ENCODE measurements at regions not wholly inside any gene's neighbourhood (a gene's known extent, or its start where the extent isn't known, plus 50 kb on each side); places are given as distances from the start of the nearest gene placed in this dataset.

- Histone ChIP-seq H3K4me1 (ENCODE audit: control insufficient read depth in 2 of 2, insufficient read depth in 2 of 2, low read length in 2 of 2) (no peaks in the 10 kb centered on the region), H3K4me3 (ENCODE audit: low read length in 2 of 2) (no peak overlapping the region), H3K36me3 (ENCODE audit: control insufficient read depth in 2 of 2, insufficient read depth in 2 of 2, low read length in 1 of 2) (no peaks in the 10 kb centered on the region), H3K27ac (ENCODE audit: low read depth in 1 of 2, low read length in 1 of 2) (no peak overlapping the region), H3K9me3 (ENCODE audit: control insufficient read depth in 2 of 2, insufficient read depth in 1 of 2, low read length in 1 of 2) (no peaks in the 10 kb centered on the region), H3K27me3 (ENCODE audit: control insufficient read depth in 2 of 2, insufficient read depth in 1 of 2, low read length in 1 of 2) (no peaks in the 10 kb centered on the region)
- 94% methylated on average over 3 of the region's 3 CpGs for WGBS
- DNase-seq (ENCODE audit: low read depth in 6 of 9, low spot score in 9 of 9) = no peak
Measured at GRCh38 chr11:15699978-15700377, 585.3 kb downstream of the INSC start.

- Histone ChIP-seq H3K4me1 (ENCODE audit: control insufficient read depth in 2 of 2, insufficient read depth in 2 of 2, low read length in 2 of 2) (no peaks in the 10 kb centered on the region), H3K36me3 (ENCODE audit: control insufficient read depth in 2 of 2, insufficient read depth in 2 of 2, low read length in 1 of 2) (no peaks in the 10 kb centered on the region), H3K27ac (ENCODE audit: low read depth in 1 of 2, low read length in 1 of 2) (no peak overlapping the region), H3K4me3 (ENCODE audit: low read length in 2 of 2) (no peak overlapping the region), H3K9me3 (ENCODE audit: control insufficient read depth in 2 of 2, insufficient read depth in 1 of 2, low read length in 1 of 2) (no peaks in the 10 kb centered on the region), H3K27me3 (ENCODE audit: control insufficient read depth in 2 of 2, insufficient read depth in 1 of 2, low read length in 1 of 2) (no peaks in the 10 kb centered on the region)
- DNase-seq (ENCODE audit: low read depth in 6 of 9, low spot score in 9 of 9) = no peak
- 91% methylated on average over 3 of the region's 3 CpGs for WGBS
Measured at GRCh38 chr11:15700456-15700855, 585.7 kb downstream of the INSC start.

- WGBS = 99% methylated on average over 1 of the region's 1 CpG
- H3K36me3 ChIP-seq (ENCODE audit: control insufficient read depth in 2 of 2, insufficient read depth in 2 of 2, low read length in 1 of 2) = no peaks in the 10 kb centered on the region
- no peak for DNase-seq (ENCODE audit: low read depth in 6 of 9, low spot score in 9 of 9)
- no peaks in the 10 kb centered on the region for H3K4me1 ChIP-seq (ENCODE audit: control insufficient read depth in 2 of 2, insufficient read depth in 2 of 2, low read length in 2 of 2)
- no peaks in the 10 kb centered on the region for H3K27me3 ChIP-seq (ENCODE audit: control insufficient read depth in 2 of 2, insufficient read depth in 1 of 2, low read length in 1 of 2)
- no peak overlapping the region for H3K4me3 ChIP-seq (ENCODE audit: low read length in 2 of 2)
- H3K27ac ChIP-seq (ENCODE audit: low read depth in 1 of 2, low read length in 1 of 2) = no peak overlapping the region
- H3K9me3 ChIP-seq (ENCODE audit: control insufficient read depth in 2 of 2, insufficient read depth in 1 of 2, low read length in 1 of 2) = no peaks in the 10 kb centered on the region
Measured at GRCh38 chr11:15704064-15704463, 589.3 kb downstream of the INSC start.

GRCh38 chr11:15704556-15704955, 589.8 kb downstream of the INSC start:
- Histone ChIP-seq H3K4me3 (ENCODE audit: low read length in 2 of 2) (no peak overlapping the region), H3K27ac (ENCODE audit: low read depth in 1 of 2, low read length in 1 of 2) (no peak overlapping the region), H3K36me3 (ENCODE audit: control insufficient read depth in 2 of 2, insufficient read depth in 2 of 2, low read length in 1 of 2) (no peaks in the 10 kb centered on the region), H3K9me3 (ENCODE audit: control insufficient read depth in 2 of 2, insufficient read depth in 1 of 2, low read length in 1 of 2) (no peaks in the 10 kb centered on the region), H3K4me1 (ENCODE audit: control insufficient read depth in 2 of 2, insufficient read depth in 2 of 2, low read length in 2 of 2) (no peaks in the 10 kb centered on the region), H3K27me3 (ENCODE audit: control insufficient read depth in 2 of 2, insufficient read depth in 1 of 2, low read length in 1 of 2) (no peaks in the 10 kb centered on the region)
- no peak for DNase-seq (ENCODE audit: low read depth in 6 of 9, low spot score in 9 of 9)

GRCh38 chr11:15705891-15706290, 591.2 kb downstream of the INSC start:
- Histone ChIP-seq H3K27me3 (ENCODE audit: control insufficient read depth in 2 of 2, insufficient read depth in 1 of 2, low read length in 1 of 2) (no peaks in the 10 kb centered on the region), H3K9me3 (ENCODE audit: control insufficient read depth in 2 of 2, insufficient read depth in 1 of 2, low read length in 1 of 2) (no peaks in the 10 kb centered on the region), H3K4me1 (ENCODE audit: control insufficient read depth in 2 of 2, insufficient read depth in 2 of 2, low read length in 2 of 2) (no peaks in the 10 kb centered on the region), H3K27ac (ENCODE audit: low read depth in 1 of 2, low read length in 1 of 2) (no peak overlapping the region), H3K36me3 (ENCODE audit: control insufficient read depth in 2 of 2, insufficient read depth in 2 of 2, low read length in 1 of 2) (no peaks in the 10 kb centered on the region), H3K4me3 (ENCODE audit: low read length in 2 of 2) (no peak overlapping the region)
- DNase-seq (ENCODE audit: low read depth in 6 of 9, low spot score in 9 of 9) = no peak
- 94% methylated on average over 5 of the region's 5 CpGs for WGBS

GRCh38 chr11:15707194-15707593, 592.5 kb downstream of the INSC start:
- WGBS = 90% methylated on average over 1 of the region's 1 CpG

GRCh38 chr11:15707971-15708370, 593.2 kb downstream of the INSC start:
- DNase-seq (ENCODE audit: low read depth in 6 of 9, low spot score in 9 of 9) = no peak
- H3K36me3 ChIP-seq (ENCODE audit: control insufficient read depth in 2 of 2, insufficient read depth in 2 of 2, low read length in 1 of 2) = no peaks in the 10 kb centered on the region
- no peaks in the 10 kb centered on the region for H3K9me3 ChIP-seq (ENCODE audit: control insufficient read depth in 2 of 2, insufficient read depth in 1 of 2, low read length in 1 of 2)
- no peaks in the 10 kb centered on the region for H3K4me1 ChIP-seq (ENCODE audit: control insufficient read depth in 2 of 2, insufficient read depth in 2 of 2, low read length in 2 of 2)
- WGBS = 57% methylated on average over 2 of the region's 2 CpGs
- no peaks in the 10 kb centered on the region for H3K27me3 ChIP-seq (ENCODE audit: control insufficient read depth in 2 of 2, insufficient read depth in 1 of 2, low read length in 1 of 2)
- H3K4me3 ChIP-seq (ENCODE audit: low read length in 2 of 2) = no peak overlapping the region
- no peak overlapping the region for H3K27ac ChIP-seq (ENCODE audit: low read depth in 1 of 2, low read length in 1 of 2)

More at GRCh38 chr11:15707194-15707593, 592.5 kb downstream of the INSC start:
- Histone ChIP-seq H3K4me3 (ENCODE audit: low read length in 2 of 2) (no peak overlapping the region), H3K27ac (ENCODE audit: low read depth in 1 of 2, low read length in 1 of 2) (no peak overlapping the region), H3K27me3 (ENCODE audit: control insufficient read depth in 2 of 2, insufficient read depth in 1 of 2, low read length in 1 of 2) (no peaks in the 10 kb centered on the region), H3K36me3 (ENCODE audit: control insufficient read depth in 2 of 2, insufficient read depth in 2 of 2, low read length in 1 of 2) (no peaks in the 10 kb centered on the region), H3K4me1 (ENCODE audit: control insufficient read depth in 2 of 2, insufficient read depth in 2 of 2, low read length in 2 of 2) (no peaks in the 10 kb centered on the region), H3K9me3 (ENCODE audit: control insufficient read depth in 2 of 2, insufficient read depth in 1 of 2, low read length in 1 of 2) (no peaks in the 10 kb centered on the region)
- no peak for DNase-seq (ENCODE audit: low read depth in 6 of 9, low spot score in 9 of 9)

GRCh38 chr11:15710580-15711275, 596.0 kb downstream of the INSC start:
- no peaks in the 10 kb centered on the region for H3K4me1 ChIP-seq (ENCODE audit: control insufficient read depth in 2 of 2, insufficient read depth in 2 of 2, low read length in 2 of 2)
- H3K27ac ChIP-seq (ENCODE audit: low read depth in 1 of 2, low read length in 1 of 2) = no peak overlapping the region
- WGBS = 82% methylated on average over 3 of the region's 3 CpGs
- H3K27me3 ChIP-seq (ENCODE audit: control insufficient read depth in 2 of 2, insufficient read depth in 1 of 2, low read length in 1 of 2) = no peaks in the 10 kb centered on the region
- H3K9me3 ChIP-seq (ENCODE audit: control insufficient read depth in 2 of 2, insufficient read depth in 1 of 2, low read length in 1 of 2) = no peaks in the 10 kb centered on the region
- H3K4me3 ChIP-seq (ENCODE audit: low read length in 2 of 2) = no peak overlapping the region
- DNase-seq (ENCODE audit: low read depth in 6 of 9, low spot score in 9 of 9) = no peak
- H3K36me3 ChIP-seq (ENCODE audit: control insufficient read depth in 2 of 2, insufficient read depth in 2 of 2, low read length in 1 of 2) = no peaks in the 10 kb centered on the region

GRCh38 chr11:15711311-15711710, 596.6 kb downstream of the INSC start:
- Histone ChIP-seq H3K4me3 (ENCODE audit: low read length in 2 of 2) (no peak overlapping the region), H3K4me1 (ENCODE audit: control insufficient read depth in 2 of 2, insufficient read depth in 2 of 2, low read length in 2 of 2) (no peaks in the 10 kb centered on the region), H3K9me3 (ENCODE audit: control insufficient read depth in 2 of 2, insufficient read depth in 1 of 2, low read length in 1 of 2) (no peaks in the 10 kb centered on the region), H3K27me3 (ENCODE audit: control insufficient read depth in 2 of 2, insufficient read depth in 1 of 2, low read length in 1 of 2) (no peaks in the 10 kb centered on the region), H3K36me3 (ENCODE audit: control insufficient read depth in 2 of 2, insufficient read depth in 2 of 2, low read length in 1 of 2) (no peaks in the 10 kb centered on the region), H3K27ac (ENCODE audit: low read depth in 1 of 2, low read length in 1 of 2) (no peak overlapping the region)
- 55% methylated on average over 2 of the region's 2 CpGs for WGBS
- no peak for DNase-seq (ENCODE audit: low read depth in 6 of 9, low spot score in 9 of 9)
